GM21529 (cell line): ENCODE measurements at regions not wholly inside any gene's neighbourhood (a gene's known extent, or its start where the extent isn't known, plus 50 kb on each side); places are given as distances from the start of the nearest gene placed in this dataset.
"Not testable (repeated sequence)": the region's sequence is repeated elsewhere in the genome, so short reads cannot be mapped to it uniquely, and the experiment has no call there.

ENCODE experiments used
- ATAC-seq: cut with Tn5 transposase; IDR thresholded peaks from one replicate; pipeline ENCODE4 v1.9.1; 2021; ENCODE audit not compliant: unreplicated experiment

- no peak for ATAC-seq
Observed at GRCh38 chr3:160094562-160094961, 105.9 kb downstream of the IL12A start.

DNA sequence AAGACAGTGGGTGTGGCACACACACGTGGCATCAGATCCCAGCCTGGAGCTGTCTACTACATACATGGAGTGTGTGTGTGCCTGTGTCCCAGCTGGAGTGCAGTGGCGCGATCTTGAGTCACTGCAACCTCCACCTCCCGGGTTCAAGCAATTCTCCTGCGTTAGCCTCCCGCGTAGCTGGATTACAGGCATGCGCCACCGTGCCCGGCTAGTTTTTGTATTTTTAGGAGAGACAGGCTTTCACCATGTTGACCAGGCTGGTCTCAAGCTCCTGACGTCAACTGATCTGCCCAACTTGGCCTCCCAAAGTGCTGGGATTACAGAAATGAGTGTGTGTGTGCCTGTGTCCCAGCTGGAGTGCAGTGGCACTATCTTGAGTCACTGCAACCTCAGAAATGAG is 108.8 kb downstream of the IL12A start:
- ATAC-seq = no peak

- peak; percentile 37 for ATAC-seq
Observed at GRCh38 chr3:160098261-160098908, 109.8 kb downstream of the IL12A start.

DNA sequence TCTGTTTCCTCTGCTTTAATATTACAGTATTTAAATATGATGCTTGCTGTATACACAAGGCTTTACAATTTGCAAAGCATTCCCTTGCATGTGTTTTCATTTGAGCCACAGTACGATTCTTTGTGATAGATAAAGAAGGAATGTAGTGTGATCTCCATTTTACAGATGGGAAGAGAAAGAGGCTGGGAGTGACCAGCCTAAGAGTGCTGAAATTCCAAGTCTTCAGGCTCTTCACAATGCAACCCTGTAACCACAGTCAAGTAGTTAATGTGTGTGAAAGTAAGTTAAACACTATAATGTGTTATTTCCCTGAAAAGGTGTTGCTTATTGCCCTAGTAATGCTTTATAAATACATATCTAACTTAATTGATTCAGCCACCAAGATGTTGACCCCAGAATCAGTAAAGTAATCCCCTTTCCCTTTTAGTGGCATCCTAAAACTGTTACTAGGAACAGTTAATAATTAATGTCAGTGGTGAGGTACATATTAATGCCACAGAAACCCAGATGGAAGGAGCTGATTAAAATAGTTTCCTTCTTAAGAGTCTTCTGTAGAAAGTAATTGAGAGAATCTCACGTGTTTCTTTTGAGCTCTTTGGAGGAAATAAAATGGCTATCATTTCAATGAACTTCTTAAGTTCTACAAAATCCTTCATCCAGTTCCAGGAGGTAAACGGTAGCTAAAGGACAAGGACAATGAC is 110.4 kb downstream of the IL12A start:
- no peak for ATAC-seq

- ATAC-seq = peak; percentile 69
Observed at GRCh38 chr3:160099834-160100233, 111.2 kb downstream of the IL12A start.

DNA sequence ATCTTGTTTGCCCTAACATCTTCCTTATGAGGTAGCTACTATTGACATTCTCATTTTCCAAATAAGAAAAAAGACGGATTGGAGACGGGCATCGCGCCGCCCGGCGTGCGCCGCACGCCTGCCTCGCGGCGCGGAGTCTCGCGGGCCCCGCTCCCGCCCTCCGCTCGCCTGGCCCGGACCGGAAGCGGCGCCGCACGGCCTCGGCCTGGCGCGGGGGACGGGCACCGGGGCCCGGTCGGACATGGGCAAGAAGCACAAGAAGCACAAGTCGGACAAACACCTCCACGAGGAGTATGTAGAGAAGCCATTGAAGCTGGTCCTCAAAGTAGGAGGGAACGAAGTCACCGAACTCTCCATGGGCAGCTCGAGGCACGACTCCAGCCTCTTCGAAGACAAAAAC is 112.0 kb downstream of the IL12A start:
- ATAC-seq = no peak

- not testable (repeated sequence) for ATAC-seq
Observed at GRCh38 chr3:160102001-160102400, 113.4 kb downstream of the IL12A start.

- no peak for ATAC-seq
Observed at GRCh38 chr3:160103397-160103796, 114.8 kb downstream of the IL12A start.

DNA sequence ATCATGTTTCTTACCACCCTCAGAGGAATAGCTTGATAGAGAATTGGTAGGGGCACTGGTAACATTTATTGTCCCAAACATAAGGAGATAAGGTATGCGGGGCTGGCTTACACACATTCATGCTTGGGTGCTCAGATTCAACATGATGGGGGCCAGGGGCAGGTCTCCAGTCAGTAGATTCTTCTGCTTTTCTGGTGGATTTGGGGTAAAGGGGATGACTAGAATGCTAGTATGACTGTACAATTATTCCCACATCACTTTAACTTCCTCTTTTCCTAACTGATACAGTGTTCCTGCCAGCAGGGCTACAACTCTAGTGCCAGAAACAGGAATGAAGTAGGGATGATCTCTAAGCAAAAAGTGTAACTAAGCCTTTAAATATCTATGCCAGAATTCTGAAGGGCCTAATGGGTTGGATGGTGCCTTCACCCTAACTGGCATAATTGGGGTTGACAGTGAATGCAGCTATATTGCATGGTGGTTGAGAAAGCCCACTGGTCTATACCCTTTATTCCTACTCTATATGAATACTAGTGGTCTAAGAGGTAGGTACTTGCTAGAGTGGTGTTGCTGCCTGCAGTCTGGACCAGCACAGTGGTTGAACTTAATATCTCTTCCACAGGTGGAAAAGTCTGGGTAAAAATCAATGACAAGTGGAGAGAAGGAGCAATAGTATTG is 117.4 kb downstream of the IL12A start:
- no peak for ATAC-seq

DNA sequence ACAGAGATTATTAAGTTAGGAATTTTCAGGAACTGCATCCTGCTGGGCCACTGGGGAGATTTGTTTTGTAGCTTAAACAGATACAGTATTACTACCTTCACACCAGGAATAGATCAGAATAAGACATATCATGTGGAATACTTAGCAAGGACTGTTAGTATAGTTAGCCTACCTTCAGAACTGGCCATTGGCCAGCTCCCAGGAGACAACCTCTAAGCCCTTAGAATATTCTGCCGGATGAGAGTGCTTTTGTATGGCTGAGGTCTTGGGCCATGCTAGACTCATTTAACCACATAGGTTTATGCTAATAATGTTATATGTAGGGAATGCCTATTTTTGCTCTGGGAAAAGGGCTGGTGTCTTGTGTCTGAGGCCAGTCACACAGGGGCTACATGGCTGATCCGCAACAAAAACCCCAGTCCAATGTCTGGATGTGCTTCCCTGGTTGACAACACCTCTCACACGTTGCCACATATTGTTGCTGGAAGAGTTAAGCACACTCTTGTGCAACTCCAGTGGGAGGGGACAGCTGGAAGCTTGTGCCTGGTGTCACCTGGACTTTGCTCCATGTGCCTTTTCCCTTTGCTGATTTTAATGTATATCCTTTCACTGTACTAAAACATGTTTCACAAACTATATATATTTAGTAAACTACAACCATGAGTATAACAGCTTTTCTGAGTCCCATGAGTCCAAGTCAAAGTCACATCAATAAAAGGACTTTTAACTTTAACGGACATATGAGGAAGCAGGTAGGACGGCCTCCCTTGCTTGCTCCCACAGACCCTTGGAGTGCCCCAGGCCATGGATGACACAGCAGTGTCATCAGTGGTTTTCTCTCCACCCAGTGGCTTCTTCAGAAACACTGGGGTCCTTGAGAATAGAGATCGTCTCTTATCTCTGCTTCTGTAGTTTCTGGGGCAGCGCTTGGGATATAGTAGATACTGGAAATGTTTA is 118.0 kb upstream of the C3orf80 start:
- ATAC-seq = no peak

DNA sequence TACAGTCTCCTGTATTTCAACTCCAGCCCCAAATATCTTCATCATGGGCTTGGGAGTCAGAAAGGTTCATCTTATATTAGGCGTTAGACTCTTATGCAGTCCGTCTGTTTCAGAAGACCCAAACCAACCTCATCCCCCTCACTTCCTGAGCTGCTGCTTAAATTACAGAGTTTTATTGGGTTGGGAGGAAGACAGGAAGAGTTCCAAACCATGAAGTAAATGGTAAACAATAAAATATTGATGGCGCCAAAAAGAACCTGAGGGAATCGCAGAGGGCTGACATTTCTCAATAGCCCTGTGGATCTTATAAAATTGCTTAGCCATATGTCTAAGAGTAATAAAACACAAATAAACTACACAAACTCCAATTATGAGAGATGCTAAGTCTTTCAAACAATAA is 116.9 kb upstream of the C3orf80 start:
- no peak for ATAC-seq

DNA sequence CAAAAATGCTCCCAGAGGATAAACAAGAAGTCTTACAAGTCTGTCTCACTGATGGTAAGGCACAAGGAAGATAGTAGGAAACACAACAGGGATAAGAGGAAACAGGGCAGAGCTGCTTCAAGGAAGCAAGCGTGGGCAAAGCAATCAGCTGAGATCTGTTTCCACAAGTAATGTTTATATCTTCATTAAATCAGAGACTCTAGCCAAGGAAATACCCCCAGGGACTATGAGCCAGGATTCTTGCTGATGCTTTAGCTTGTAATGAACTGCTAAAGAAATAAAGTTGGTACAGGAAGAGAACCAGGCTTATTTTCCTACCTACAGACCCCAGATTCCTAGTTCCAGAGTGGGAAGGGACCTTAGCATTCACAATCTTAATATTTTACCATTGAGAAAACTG is 112.7 kb upstream of the C3orf80 start:
- ATAC-seq = no peak

GRCh38 chr3:160112996-160113395 is 112.2 kb upstream of the C3orf80 start:
- no peak for ATAC-seq

DNA sequence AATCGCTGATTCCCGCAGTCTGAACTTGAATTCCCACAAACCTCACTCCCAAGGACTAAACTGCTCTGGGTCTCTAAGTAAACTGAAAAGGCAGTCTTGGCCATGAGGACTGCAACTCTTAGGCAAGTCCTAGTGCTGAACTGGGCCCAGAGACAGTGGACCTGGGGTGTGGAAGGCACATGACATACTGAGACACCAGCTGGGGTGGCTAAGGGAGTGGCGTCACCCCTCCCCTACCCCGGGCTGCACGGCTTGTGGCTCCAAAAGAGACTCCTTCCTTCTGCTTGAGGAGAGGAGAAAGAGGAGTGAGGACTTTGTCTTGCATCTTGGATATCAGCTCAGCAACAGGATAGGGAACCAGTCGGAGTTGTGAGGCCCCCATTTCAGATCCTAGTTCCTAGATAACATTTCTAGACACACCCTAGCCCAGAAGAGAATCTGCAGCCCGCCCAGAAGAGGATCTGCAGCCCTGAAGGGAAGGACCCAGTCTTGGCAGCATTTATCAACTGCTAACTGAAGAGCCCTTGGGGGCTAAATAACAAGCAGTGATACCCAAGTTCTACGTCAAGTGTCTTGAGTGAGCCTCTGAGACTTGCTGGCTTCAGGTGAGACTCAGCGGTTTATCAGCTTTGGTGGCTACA is 110.7 kb upstream of the C3orf80 start:
- no peak for ATAC-seq

DNA sequence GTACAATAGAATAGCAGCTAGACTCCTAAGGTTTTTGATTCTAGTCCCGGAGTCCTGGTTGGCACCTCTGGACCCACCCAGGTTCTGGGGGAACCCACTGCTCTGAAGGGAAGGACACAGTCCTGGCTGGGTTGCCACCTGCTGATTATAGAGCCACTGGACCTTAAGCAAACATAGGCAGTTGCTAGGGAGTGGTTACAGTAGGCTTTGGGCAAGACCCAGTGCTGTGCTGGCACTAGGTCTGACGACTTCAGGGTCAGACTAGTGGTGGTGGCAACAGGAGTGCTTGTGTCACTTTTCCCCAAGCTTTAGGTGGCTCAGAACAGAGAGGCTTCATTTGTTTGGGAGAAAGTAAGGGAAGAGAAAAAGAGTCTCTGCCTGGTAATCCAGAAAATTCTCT is 109.8 kb upstream of the C3orf80 start:
- no peak for ATAC-seq

- ATAC-seq = no peak
Observed at GRCh38 chr3:160124224-160124623, 101.0 kb upstream of the C3orf80 start.

- no peak for ATAC-seq
Observed at GRCh38 chr3:160125258-160125657, 100.0 kb upstream of the C3orf80 start.

- no peak for ATAC-seq
Observed at GRCh38 chr3:160126051-160126450, 99.2 kb upstream of the C3orf80 start.

DNA sequence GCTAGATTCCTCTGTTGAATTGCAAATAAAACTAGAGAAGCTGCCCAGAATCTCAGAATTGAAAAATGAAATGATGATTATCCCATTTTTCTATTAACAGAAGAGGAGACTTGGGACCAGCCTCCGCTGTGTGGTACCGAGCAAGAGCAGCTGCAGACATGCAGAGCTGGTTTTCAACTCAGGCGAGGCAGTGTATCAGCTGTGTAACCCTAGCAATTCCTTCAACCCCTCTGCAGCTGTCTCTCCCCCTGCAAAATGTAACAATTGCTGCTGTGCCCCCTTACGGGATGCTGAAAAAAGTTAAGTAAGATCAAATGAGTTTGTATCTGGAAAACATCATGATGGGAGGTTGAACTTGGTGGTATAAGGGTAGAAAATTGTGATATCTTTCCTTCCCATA is 98.5 kb upstream of the C3orf80 start:
- no peak for ATAC-seq

- ATAC-seq = no peak
Observed at GRCh38 chr3:160127308-160127707, 97.9 kb upstream of the C3orf80 start.

- ATAC-seq = no peak
Observed at GRCh38 chr3:160128056-160128455, 97.2 kb upstream of the C3orf80 start.
